HT1080 (cell line): ENCODE measurements at regions not wholly inside any gene's neighbourhood (a gene's known extent, or its start where the extent isn't known, plus 50 kb on each side); places are given as distances from the start of the nearest gene placed in this dataset.
A peak's percentile ranks its signal among the peaks of the same experiment; 100 is the strongest.
"Not testable (repeated sequence)": the region's sequence is repeated elsewhere in the genome, so short reads cannot be mapped to it uniquely, and the experiment has no call there.

Source experiments
- DNase-seq: peaks from one replicate; pipeline ENCODE4 v3.0.0-alpha.2; 2015; ENCODE audit warnings: low read depth

DNA sequence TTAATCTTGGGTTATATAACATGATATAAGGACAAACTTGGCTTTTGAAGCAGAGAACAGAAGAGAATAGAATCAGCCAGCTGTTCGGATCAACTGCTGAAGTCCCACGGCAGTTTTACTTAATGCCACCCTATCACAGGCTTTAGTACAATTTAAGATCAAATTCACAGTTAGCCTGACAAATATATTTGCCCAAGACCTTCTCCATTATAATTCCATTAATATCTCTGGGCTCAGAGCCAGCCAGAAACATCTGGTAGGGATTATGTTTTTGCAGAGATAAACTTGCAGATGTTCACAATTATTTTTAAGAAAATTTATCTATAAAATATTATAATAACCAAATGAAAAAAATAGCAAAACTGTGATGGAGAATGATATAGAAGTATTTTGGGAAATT lies 381.4 kb downstream of the RAD51AP2 start:
- DNase-seq, result no peak

DNA sequence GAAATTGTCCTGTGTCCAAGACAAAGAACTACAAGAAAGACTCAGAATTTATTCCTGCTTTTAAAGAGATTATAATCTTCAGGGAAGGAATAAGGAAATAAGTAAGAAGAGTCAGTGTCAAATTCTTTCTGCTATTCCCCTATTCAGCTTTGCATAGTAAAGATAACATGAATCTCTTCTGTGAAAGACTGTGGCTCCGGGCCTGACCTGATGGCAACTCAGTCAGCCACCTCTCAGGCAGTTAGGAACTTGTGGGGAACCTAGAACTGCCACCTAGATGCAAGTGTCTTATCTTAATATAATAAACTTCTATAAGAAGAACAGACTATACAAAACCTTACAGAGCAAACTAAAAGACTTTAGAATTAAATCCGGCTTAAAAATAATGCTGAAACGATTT lies 382.0 kb downstream of the RAD51AP2 start:
- DNase-seq, result no peak

DNA sequence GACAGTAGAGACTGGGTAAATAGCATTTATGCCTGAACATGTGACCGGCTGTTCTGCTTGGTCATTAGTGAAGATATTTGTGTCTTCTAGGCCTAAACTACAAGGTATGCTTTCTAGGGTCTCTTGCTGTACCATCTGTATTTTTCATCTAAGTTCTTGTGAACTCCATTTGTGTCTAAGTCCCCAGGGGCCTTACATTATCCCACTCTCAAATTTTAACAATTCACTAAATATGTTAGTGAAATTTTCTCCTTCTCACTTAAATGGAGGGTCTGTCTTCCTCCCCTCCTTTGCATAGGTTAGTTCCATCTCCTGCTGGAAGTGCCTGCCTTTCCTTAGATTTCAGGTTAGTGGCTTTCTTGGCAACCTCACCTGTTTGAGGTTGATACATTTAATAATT lies 382.6 kb downstream of the RAD51AP2 start:
- DNase-seq, result no peak

DNA sequence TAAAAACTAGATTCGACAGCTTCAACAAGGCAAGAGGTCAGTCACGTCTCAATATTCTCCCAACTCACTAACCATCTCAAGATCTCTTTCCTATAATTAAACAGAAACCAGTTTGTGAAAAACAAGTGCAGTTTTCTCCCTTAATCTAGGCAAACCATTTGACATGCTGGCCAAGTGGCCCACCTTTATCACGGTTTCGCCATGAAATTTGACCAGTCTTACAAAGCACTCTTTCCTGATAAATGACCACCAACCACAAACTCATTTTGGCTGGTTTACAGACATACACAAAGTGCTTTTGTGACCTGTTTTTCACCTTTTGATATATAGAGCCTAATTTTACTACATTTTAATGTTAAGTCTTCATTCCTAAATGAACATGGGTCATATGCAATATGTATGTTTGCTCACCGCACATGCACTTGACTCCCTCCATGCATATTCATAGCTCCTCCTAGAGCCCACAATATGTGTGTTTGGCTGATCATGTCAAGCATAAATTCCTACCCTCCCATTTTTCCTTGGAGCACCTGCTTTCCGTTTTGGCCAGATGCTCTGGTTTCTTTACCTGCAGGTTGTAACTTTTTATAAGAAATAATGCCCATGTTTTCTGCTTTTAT lies 385.1 kb downstream of the RAD51AP2 start:
- no peak for DNase-seq

DNA sequence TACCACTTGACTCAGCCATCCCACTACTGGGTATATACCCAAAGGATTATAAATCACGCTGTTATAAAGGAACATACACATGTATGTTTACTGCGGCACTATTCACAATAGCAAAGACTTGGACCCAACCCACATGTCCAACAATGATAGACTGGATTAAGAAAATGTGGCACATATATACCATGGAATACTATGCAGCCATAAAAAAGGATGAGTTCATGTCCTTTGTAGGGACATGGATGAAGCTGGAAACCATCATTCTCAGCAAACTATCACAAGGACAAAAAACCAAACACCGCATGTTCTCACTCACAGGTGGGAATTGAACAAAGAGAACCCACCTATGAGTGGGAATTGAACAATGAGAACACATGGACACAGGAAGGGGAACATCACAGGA lies 387.6 kb downstream of the RAD51AP2 start:
- not testable (repeated sequence) for DNase-seq

DNA sequence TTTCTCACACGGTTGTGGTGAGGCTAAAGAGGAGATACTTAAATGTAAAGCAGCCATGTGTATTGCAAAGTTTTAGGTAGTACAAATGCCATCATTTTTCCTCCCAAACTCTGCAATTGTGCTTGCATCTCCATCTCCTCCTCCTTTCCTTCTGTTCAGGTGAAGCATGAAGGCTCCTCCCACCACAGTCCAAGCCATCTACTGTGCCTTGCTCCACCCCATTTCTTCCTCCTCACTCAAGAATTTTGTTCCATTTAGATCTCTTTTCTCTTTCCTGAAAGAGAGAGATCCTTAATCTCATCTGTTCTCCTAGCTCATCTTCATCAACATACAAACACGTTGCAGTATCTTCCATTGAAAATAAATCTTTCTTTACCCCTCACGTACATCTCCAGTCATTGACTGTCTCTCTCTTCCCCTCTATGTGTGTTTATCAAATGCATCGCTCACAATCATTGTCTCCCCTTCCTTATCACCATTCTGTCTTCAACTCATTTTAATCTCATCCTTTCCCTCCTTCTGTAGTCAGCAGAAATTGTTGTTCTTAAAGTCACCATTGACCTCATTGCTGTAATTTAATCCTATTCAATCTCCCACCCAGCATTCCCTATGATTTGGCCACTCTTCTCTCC lies 392.1 kb downstream of the RAD51AP2 start:
- DNase-seq, result no peak

DNA sequence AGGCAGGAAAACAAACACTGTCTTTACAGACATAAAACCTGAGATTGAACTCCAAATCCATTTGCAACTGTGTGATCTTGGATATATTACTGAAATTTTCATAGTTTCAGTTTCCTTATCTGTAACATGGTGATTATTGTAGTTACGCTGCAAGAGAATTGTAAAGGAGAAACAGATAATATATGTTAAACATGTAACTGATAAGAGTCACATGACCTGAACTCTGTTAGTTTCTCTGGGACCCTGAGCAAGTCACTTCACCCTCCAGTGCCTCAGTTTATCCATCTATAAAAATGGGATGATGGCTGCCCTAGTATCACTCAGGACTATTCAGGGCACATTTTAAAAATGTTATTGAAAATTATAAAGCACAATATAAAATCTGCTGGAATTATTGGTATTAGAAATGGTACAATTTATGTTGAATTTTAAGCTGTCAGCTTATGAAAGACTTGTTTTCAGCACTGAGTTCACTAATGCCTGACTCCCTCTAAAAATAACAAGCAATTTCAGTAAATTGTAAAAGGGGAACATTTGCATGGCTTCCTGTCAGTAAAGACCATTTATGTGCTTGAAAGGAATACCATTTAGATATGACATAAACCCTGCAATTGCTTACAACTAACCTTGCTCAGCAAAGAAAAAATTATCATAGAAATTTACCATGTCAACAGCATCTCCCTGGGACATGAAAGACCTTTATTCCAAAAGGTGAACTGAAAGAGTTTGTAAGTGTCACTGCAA lies 393.5 kb downstream of the RAD51AP2 start:
- DNase-seq, result no peak

DNA sequence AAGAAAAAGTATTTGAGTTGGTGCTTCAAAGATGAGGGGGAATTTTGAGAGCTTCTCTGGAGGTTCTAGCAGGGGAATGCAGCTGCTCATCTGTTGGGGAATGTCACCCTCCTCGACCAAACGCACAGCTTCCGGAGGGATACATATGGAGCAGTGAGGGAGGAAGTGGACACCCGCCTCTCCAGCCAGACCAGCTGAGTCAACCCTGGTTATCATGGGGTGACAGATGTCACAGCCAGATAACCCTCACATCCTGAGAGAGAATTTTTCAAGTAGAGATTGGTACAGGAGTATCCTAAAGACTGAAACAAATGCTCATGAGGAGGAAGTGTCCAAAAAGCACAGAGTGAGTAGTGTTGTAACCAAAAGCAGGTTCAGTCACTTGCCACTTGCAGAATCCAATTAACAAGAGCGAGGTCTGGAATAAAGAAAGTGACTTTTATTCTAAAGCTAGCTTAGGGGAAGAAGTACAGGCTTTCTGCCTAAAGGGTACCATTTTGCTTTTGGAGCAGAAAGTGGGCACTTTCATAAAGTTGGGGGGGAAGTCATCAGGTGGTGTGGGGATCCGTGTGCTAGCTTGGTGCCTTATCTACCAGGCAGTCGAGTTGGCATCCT lies 395.2 kb downstream of the RAD51AP2 start:
- no peak for DNase-seq

DNA sequence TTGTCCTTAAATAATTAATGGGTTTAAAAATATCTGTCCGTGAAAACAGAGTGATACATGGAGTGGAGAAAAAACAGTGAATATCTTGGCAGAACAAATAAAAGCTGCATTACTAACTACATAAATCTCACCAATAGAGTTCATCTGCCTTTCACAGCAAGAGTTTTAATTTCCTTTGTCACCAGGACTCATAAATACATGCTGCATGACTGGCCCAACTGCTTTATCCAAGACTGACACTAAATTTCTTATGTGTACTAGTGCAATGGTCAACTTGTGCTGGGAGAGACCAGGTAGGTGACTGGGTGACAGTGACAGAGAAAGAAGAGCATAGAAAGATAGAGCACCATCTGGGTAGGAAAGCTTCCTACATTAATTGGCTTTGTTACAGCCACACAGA lies 402.8 kb downstream of the RAD51AP2 start:
- no peak for DNase-seq

DNA sequence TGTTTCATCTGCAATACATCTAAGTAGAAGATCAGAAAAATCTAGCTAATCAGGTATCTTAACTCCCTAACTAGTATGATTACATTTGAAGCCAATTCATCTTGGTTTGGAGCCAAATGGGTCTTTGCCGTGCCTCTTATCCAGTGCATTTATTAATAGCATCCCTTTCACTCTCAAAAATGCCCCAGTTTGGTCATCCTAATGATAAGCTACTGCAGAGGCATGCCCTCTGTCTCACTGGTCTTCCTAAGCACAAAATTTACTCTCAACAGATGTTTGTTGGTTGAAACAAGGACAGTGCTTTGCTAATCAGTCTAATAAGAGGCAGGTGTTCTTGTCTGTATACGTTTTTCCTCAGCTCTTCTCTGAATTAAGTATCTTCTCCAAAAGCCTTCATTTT lies 403.2 kb downstream of the RAD51AP2 start:
- DNase-seq, result no peak

DNA sequence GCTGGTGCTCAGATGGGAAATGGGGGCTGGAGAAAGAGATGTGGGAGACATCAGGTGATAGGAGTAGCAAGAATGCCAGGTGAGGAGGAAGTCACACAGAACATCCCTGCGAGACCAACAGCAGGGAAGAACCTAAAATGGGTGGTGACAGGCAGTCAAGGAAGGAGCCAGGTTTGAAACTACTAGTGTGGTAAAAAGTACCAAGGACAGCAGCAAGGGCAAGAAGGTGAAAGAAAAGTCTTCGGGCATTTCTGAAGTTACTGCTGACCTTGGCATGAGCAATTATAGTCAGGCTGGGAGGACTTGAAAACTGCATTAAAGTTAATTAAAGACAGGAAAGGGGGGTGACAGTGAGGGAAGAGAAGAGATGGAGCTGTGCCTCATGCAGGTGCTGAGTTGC lies 410.4 kb downstream of the RAD51AP2 start:
- DNase-seq, result no peak

DNA sequence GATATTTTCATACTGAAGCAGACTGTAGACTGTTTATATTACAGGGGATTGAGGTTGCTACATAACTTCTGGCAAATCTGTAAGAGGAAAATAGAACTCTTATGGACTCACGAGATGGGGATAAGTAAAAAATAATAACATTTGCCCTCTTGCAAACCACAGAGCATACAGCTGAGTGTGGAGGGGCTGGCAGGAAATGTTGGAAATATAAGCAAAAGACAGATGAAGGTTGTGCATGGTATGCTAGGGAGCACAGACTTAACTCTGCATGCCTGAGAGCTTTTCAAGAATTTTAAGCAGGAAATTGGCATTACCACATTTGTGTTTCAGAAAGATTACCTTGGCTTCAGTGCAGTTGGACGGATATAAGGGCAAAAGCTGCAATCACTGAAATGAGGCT lies 411.1 kb downstream of the RAD51AP2 start:
- DNase-seq, result peak; percentile 28

DNA sequence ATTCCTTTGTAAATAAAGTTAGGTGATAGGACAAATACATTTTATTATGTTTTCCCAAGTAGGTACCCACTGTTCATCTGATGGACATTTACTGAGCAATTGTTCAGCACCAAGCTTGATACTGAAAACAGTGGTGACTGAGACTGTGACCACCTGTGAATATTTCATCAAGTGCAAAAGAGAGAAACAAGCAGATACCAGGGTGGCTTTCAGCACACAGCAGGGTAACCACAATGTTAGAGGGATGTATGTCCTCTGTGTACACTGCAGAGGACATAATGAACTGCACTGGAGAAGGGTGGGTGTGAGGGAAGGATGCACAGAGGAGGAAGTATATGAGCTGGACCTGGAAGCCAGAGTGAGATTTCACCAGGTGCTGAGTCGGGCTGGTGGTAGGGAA lies 411.8 kb downstream of the RAD51AP2 start:
- no peak for DNase-seq

DNA sequence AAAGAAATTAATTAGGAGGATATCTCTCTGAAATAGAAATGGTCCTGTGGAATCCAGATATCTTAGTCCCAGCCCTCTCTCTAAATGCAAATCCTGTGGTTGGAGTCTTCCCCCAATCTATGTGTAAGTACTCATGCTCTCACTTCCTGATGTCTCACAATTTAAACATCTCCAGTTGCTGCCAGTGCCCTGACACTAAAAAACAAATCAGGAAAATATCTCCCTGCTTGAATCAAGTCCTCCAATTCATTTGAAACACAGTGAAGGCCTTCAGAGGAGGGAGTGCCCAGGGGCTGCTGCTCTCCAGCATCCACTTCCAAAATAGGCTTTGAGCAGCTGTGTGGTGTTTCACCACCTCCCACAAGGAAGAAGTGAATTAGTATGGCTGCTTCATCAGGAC lies 413.8 kb downstream of the RAD51AP2 start:
- peak; percentile 85 for DNase-seq

DNA sequence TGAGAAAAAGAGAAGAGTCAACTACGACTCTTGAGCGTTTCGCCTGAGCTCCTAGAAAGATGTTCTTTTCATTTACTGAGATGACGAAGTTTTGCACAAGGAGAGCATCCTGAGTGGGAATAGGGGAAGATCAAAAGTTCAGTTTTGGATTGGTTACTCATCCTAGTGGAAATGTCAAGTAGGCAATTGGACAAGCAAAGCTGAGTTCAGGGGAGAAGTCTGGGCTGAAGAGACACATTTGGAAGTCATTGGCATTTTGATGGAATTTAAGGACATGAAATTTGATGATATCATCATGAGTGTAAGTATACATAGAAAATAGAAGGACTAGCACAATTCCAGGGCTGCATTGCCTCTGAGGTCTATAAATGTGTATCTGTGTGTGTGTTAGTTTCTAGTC lies 416.6 kb downstream of the RAD51AP2 start:
- peak; percentile 25 for DNase-seq

DNA sequence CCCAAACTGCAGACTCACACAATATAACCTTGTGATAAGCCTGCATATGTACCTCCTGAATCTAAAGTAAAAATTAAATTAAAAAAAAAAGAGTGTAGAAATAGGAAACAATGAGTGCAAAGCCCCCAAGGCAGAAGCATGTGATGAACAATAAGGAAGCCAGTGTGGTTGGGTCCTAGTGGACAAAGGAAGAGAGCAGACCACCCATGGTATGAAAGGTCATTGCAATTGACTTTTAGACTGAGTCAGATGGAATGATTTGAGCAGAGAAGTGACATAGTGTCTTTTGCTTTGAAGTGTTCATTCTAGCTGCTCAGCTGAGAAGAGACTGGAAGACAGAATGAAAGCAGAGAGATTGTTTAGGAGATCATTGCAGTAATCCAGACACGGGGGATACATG lies 417.1 kb downstream of the RAD51AP2 start:
- peak; percentile 23 for DNase-seq

DNA sequence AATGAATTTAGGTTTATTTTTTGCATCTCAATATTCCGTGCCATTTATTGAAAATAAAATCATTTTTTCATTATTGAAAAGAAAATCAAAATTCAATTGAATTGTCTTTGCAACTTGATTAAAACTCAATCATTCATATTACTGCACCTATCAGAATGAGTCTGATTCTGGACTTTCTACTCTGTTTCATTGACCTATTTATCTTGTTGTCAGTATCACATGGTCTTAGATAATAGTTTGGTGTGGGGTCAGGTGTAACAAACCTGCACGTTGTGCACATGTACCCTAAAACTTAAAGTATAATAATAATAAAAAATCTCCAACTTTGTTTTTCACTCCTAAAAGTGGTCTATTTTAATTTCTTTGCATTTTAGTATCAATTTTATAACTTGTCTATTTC lies 422.9 kb downstream of the RAD51AP2 start:
- DNase-seq, result no peak

DNA sequence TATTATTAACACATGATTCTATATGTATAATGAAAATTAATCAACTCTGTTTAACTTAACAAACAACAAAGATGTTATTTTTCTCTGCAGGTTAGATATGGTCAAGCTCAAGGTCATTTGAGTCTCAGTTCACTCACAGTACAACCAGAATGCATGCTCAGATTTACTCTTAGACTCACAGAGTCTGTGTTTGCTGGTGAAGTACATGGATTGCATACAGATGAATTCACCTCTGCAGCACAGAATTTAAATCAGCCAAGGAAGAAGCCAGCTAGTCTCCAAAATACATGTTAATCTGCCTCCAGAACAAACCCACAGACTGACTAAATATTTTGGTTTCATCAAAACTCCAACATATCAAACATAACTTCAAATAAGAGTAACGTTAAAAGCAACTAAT lies 424.5 kb downstream of the RAD51AP2 start:
- no peak for DNase-seq

DNA sequence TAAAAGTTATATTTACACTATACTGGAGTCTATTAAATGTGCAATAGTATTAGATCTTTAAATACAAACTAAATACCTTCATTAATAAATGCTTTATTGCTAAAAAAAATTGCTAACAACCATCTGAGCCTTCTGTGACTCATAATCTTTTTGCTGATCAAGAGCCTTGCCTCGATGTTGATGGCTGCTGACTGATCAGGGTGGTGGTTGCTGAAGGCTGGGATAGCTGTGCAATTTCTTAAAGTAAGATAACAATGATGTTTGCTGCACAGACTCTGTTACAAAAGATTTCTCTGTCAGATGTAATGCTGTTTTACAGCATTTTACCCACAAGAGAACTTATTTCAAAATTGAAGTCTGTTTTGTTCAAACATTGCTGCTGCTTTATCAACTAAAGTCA lies 421.4 kb upstream of the CYRIA start:
- no peak for DNase-seq

DNA sequence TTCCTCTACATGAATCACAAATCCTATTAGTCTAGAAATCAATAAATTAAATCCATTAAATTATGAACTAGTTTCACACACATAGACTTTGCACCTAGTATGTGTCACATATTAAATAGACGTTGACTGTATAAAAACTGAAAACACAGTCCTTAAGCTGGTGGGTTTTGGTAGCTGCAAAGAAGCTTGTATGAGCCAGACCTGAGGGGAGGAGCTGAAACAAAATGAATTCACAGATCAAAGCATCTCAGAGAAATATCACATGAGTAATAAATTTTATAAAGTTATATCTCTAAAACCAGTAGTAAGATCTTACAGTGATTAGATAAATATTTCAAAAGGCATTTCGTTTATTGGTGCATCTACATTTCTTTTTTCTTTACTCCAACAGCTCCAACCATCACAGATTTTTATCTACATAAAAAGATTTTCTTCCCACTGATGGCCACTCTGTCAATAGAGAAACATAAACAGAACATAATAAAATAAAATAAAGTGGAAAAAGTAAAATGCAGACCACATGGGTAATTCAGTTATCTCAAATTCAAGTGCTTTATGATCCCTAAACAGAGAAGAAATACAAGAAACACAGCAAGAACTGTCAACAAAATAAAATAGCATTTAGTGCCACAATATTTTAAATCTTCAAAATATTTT lies 420.0 kb upstream of the CYRIA start:
- DNase-seq, result no peak

DNA sequence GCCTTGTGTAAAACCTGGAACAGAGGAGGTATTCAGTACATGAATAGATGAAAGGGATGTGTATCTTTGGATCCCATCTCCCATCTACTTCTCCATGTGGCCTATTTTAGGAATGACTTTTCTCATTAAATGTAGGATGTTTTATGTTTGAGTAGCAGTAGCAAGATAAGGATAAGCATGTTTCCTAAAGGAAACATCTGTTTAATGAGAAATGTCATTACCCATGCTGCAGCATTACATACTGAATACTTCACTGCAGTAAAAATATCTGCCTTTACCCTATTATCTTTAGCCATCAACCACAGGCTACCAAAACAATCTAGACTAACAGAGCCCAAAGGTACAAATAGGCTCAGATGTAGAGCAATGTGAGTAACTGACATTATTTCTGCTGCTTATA lies 419.2 kb upstream of the CYRIA start:
- no peak for DNase-seq

DNA sequence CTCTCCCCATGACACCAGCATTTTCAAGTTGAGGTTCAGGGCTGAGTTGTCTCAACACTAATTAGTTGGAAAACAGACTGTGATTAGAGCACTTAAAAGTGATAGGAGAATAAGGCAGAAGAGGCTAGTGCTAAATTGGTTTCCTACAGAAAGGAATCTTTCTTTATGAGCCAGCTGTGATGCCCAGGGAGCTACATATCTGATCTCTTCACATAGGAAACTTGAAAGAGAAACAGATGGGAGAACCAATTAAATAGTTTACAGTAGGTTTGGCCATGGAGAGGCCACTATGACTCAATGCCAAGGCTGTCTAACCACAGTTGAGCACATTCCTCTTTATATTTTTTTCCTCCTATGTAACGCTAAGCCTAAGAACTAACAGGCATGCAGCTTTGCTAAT lies 418.3 kb upstream of the CYRIA start:
- peak; percentile 50 for DNase-seq
